Neural progenitor cell (in vitro differentiated cells): ENCODE measurements at regions not wholly inside any gene's neighbourhood (a gene's known extent, or its start where the extent isn't known, plus 50 kb on each side); places are given as distances from the start of the nearest gene placed in this dataset.
A peak's percentile ranks its signal among the peaks of the same experiment; 100 is the strongest.

Experiments
- DNase-seq: peaks from one replicate; pipeline ENCODE4 v3.0.0-alpha.2; 2016; ENCODE audit warnings: low spot score
- H2AFZ ChIP-seq: fragments of 200-600 bp; sonication (generic); replicated peaks from 2 replicates; pipeline ENCODE4 v1.6.1; 2016; ENCODE audit warnings: antibody characterized with exemption
- H3F3A ChIP-seq: fragments of 200-600 bp; sonication (generic); 2 replicates; pipeline ENCODE4 v1.6.1; 2016; ENCODE audit warnings: antibody characterized with exemption, low read depth
- H3K27ac ChIP-seq: fragments of 200-600 bp; sonication (generic); 2 replicates; pipeline ENCODE4 v1.5.1; 2016; ENCODE audit warnings: mild to moderate bottlenecking
- H3K27me3 ChIP-seq: fragments of 200-600 bp; sonication (generic); 2 replicates; pipeline ENCODE4 v1.6.1; 2016; ENCODE audit warnings: mild to moderate bottlenecking, moderate library complexity
- H3K36me3 ChIP-seq: fragments of 200-600 bp; sonication (generic); 2 replicates; pipeline ENCODE4 v1.5.1; 2016
- H3K4me1 ChIP-seq: fragments of 200-600 bp; sonication (generic); 2 replicates; pipeline ENCODE4 v1.6.1; 2016; ENCODE audit warnings: mixed run types
- H3K4me2 ChIP-seq: fragments of 200-600 bp; sonication (generic); 2 replicates; pipeline ENCODE4 v1.6.1; 2016
- H3K4me3 ChIP-seq: fragments of 200-600 bp; sonication (generic); 2 replicates; pipeline ENCODE4 v1.5.1; 2016
- H3K79me2 ChIP-seq: fragments of 200-600 bp; sonication (generic); 2 replicates; pipeline ENCODE4 v1.6.1; 2016; ENCODE audit warnings: low read depth
- H3K9ac ChIP-seq: fragments of 200-600 bp; sonication (generic); 2 replicates; pipeline ENCODE4 v1.6.1; 2016
- H3K9me3 ChIP-seq: fragments of 200-600 bp; sonication (generic); 2 replicates; pipeline ENCODE4 v1.5.1; 2016; ENCODE audit warnings: low read depth
- H4K20me1 ChIP-seq: fragments of 200-600 bp; sonication (generic); 2 replicates; pipeline ENCODE4 v1.6.1; 2016; ENCODE audit warnings: low read depth
- H3K27ac Mint-ChIP-seq: 3 replicates; pipeline ENCODE4 v1.8.0; 2021; ENCODE audit warnings: mixed read lengths
- H3K27me3 Mint-ChIP-seq: 2 replicates; pipeline ENCODE4 v1.8.0; 2022; ENCODE audit warnings: low read depth, mild to moderate bottlenecking, inconsistent platforms, moderate library complexity, mixed read lengths; ENCODE audit not compliant: insufficient read depth
- H3K36me3 Mint-ChIP-seq: 3 replicates; pipeline ENCODE4 v1.8.0; 2021; ENCODE audit warnings: mixed read lengths
- H3K4me1 Mint-ChIP-seq: 3 replicates; pipeline ENCODE4 v1.8.0; 2021; ENCODE audit warnings: mixed read lengths
- H3K4me3 Mint-ChIP-seq: 3 replicates; pipeline ENCODE4 v1.8.0; 2021; ENCODE audit warnings: mild to moderate bottlenecking, moderate library complexity, mixed read lengths
- H3K9me3 Mint-ChIP-seq: 3 replicates; pipeline ENCODE4 v1.8.0; 2020; ENCODE audit warnings: mixed read lengths
- EZH2 ChIP-seq: fragments of 200-600 bp; sonication (generic); IDR thresholded peaks from 2 replicates; pipeline ENCODE4 v1.6.1; 2017; ENCODE audit warnings: antibody characterized with exemption, mild to moderate bottlenecking, moderate library complexity
- EZH2phosphoT487 ChIP-seq: fragments of 200-600 bp; sonication (generic); IDR thresholded peaks from 2 replicates; pipeline ENCODE4 v1.6.1; 2017; ENCODE audit warnings: antibody characterized with exemption
- TF ChIP-seq, protein P1 (sequence below): fragments of 200-600 bp; sonication (generic); IDR thresholded peaks from 2 replicates; pipeline ENCODE4 v1.5.1; 2017; ENCODE audit warnings: antibody characterized with exemption, mild to moderate bottlenecking

DNA sequence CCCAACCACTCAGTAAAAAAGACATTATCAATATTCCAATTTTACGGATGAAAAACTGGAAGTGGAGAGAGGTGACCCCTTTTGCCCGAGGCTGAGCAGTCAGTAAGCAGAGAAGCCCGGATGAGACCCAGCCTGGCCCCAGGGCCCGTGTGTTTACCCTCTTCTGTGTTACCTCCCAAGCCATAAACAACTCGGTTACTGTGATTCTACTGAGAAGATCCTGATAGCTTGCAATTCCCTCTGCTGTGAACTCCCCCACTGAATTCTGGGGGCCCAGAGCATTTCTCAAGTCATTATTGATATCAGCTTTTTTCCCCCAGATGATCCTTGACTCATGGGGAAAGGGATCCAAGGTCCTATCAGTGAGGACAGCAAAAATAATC lies 482.6 kb upstream of the ERCC4 start:
- no peak overlapping the region for H3K4me3 Mint-ChIP-seq
- no peaks in the 10 kb centered on the region for H3K36me3 ChIP-seq
- H3K9me3 ChIP-seq = no peaks in the 10 kb centered on the region
- peaks cover 10% of the 10 kb centered on the region for H4K20me1 ChIP-seq
- no peak for DNase-seq
- no peaks in the 10 kb centered on the region for H3K79me2 ChIP-seq
- no peaks in the 10 kb centered on the region for H3K27me3 ChIP-seq
- peaks cover 26% of the 10 kb centered on the region for H3F3A ChIP-seq
- no peak overlapping the region for H3K9ac ChIP-seq
- TF ChIP-seq, protein P1, sequence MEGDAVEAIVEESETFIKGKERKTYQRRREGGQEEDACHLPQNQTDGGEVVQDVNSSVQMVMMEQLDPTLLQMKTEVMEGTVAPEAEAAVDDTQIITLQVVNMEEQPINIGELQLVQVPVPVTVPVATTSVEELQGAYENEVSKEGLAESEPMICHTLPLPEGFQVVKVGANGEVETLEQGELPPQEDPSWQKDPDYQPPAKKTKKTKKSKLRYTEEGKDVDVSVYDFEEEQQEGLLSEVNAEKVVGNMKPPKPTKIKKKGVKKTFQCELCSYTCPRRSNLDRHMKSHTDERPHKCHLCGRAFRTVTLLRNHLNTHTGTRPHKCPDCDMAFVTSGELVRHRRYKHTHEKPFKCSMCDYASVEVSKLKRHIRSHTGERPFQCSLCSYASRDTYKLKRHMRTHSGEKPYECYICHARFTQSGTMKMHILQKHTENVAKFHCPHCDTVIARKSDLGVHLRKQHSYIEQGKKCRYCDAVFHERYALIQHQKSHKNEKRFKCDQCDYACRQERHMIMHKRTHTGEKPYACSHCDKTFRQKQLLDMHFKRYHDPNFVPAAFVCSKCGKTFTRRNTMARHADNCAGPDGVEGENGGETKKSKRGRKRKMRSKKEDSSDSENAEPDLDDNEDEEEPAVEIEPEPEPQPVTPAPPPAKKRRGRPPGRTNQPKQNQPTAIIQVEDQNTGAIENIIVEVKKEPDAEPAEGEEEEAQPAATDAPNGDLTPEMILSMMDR = no peak
- TF ChIP-seq EZH2phosphoT487 (no peak), EZH2 (no peak)
- H3K27ac Mint-ChIP-seq = no peak overlapping the region
- H3K27ac ChIP-seq = no peak overlapping the region
- H2AFZ ChIP-seq = no peak overlapping the region
- H3K27me3 Mint-ChIP-seq = peaks cover 10% of the 10 kb centered on the region
- peaks cover 22% of the 10 kb centered on the region for H3K4me1 ChIP-seq
- H3K4me3 ChIP-seq = no peak overlapping the region
- no peak overlapping the region for H3K4me2 ChIP-seq
- H3K36me3 Mint-ChIP-seq = peaks cover 2% of the 10 kb centered on the region
- H3K9me3 Mint-ChIP-seq = peaks cover 10% of the 10 kb centered on the region
- H3K4me1 Mint-ChIP-seq = peaks cover 46% of the 10 kb centered on the region

DNA sequence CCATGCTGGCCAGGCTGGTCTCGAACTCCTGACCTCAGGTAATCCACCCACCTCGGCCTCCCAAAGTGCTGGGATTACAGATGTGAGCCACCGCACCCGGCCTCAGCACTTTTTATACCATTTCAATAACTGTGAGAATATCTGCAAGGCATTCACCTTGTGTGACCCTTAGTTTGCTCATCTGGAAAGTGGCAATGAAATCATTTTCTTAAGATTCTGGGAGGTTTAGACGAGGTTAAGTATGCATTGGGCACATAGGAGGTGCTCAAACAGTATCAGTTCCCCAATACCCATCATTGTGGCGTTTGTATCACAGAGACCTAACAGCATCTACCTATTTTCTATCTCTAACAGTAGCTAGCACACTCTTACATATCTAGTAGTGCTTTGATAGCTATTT lies 481.9 kb upstream of the ERCC4 start:
- peaks cover 46% of the 10 kb centered on the region for H3K4me1 Mint-ChIP-seq
- DNase-seq = no peak
- peaks cover 10% of the 10 kb centered on the region for H3K27me3 Mint-ChIP-seq
- H3K9me3 Mint-ChIP-seq = peaks cover 10% of the 10 kb centered on the region
- TF ChIP-seq, protein P1 = no peak
- TF ChIP-seq EZH2 = no peak
- TF ChIP-seq EZH2phosphoT487 = no peak
- H3K9me3 ChIP-seq = no peaks in the 10 kb centered on the region
- H3K9ac ChIP-seq = no peak overlapping the region
- no peaks in the 10 kb centered on the region for H3K27me3 ChIP-seq
- peaks cover 2% of the 10 kb centered on the region for H3K36me3 Mint-ChIP-seq
- no peak overlapping the region for H3K4me2 ChIP-seq
- H3K79me2 ChIP-seq = no peaks in the 10 kb centered on the region
- no peak overlapping the region for H3K27ac Mint-ChIP-seq
- H3K27ac ChIP-seq = no peak overlapping the region
- H3F3A ChIP-seq = peaks cover 26% of the 10 kb centered on the region
- no peaks in the 10 kb centered on the region for H3K36me3 ChIP-seq
- no peak overlapping the region for H3K4me3 Mint-ChIP-seq
- H4K20me1 ChIP-seq = peaks cover 10% of the 10 kb centered on the region
- H2AFZ ChIP-seq = no peak overlapping the region
- H3K4me1 ChIP-seq = peaks cover 22% of the 10 kb centered on the region
- no peak overlapping the region for H3K4me3 ChIP-seq

- no peak overlapping the region for H3K9ac ChIP-seq
- H3K27me3 Mint-ChIP-seq = peaks cover 10% of the 10 kb centered on the region
- no peak overlapping the region for H3K4me3 ChIP-seq
- H3K4me2 ChIP-seq = peak overlapping the region; percentile 48
- H3K27ac ChIP-seq = no peak overlapping the region
- peaks cover 46% of the 10 kb centered on the region for H3K4me1 Mint-ChIP-seq
- H3K27me3 ChIP-seq = no peaks in the 10 kb centered on the region
- H3K36me3 ChIP-seq = no peaks in the 10 kb centered on the region
- H3K36me3 Mint-ChIP-seq = peaks cover 2% of the 10 kb centered on the region
- H4K20me1 ChIP-seq = peaks cover 10% of the 10 kb centered on the region
- peaks cover 22% of the 10 kb centered on the region for H3K4me1 ChIP-seq
- H3K4me3 Mint-ChIP-seq = no peak overlapping the region
- H3K79me2 ChIP-seq = no peaks in the 10 kb centered on the region
- peaks cover 26% of the 10 kb centered on the region for H3F3A ChIP-seq
- TF ChIP-seq, protein P1 = no peak
- no peak for TF ChIP-seq EZH2
- TF ChIP-seq EZH2phosphoT487 = no peak
- H3K9me3 Mint-ChIP-seq = peaks cover 10% of the 10 kb centered on the region
- H3K27ac Mint-ChIP-seq = peak overlapping the region; percentile 1
- peak; percentile 52 for DNase-seq
- H2AFZ ChIP-seq = no peak overlapping the region
- H3K9me3 ChIP-seq = no peaks in the 10 kb centered on the region
Observed at GRCh38 chr16:13439766-13440165, 480.2 kb upstream of the ERCC4 start.
